Heart left ventricle (tissue), 13 donors: ENCODE measurements at regions not wholly inside any gene's neighbourhood (a gene's known extent, or its start where the extent isn't known, plus 50 kb on each side); places are given as distances from the start of the nearest gene placed in this dataset.

ENCODE experiments used
- CTCF ChIP-seq, 12 donors: fragments of 200-600 bp; sonication (generic) in 4 of 12; IDR thresholded peaks; one replicate each; pipeline versions ENCODE4 v1.5.0 to v1.8.0; 2018 to 2022; ENCODE audit warnings: antibody characterized with exemption in 12 of 12, mild to moderate bottlenecking in 5 of 12
- POLR2A ChIP-seq, 2 donors: fragments of 450-650 bp; IDR thresholded peaks; one replicate each; pipeline ENCODE4 v1.6.1; 2017; ENCODE audit warnings: antibody characterized with exemption in 2 of 2, mild to moderate bottlenecking in 2 of 2, moderate library complexity in 2 of 2
- donor health status: ischemic (EF 13 %, LVEDD 7.1; RV severe dilation, severe dysfunction).
- donor health status: DM: no; HTN: yes; CAD: no.
- donor health status: DM: no; HTN: no; CAD: no.
- donor health status: ischemic (EF 25% LVEDD 6.9; RV normal size, moderate dysfunction).
- donor health status: ischemic (EF 25% LVEDD 5.7; RV mildly dilated, moderate dysfunction).
- donor health status: ischemic (EF 35%, LVEDD 5.7; RV mildly dilated, moderate dysfunction).
- donor health status: nonischemic (EF 11% LVEDD 7.7; RV severe dilation, severe dysfunction).
- donor health status: DM: yes; HTN: yes; CAD: no.
- donor health status: PGD.
- donor health status: ischemic (EF 29% LVEDD 5.4; RV normal size, mild dysfunction).
- donor health status: nonischemic (EF 23%, LVEDD 6.1; RV moderate dilation, normal function).

GRCh38 chr14:87615822-87616679 lies 376.9 kb downstream of the GALC start:
- peak; percentile 48 to 79 (median 66) for TF ChIP-seq CTCF (IDR thresholded peaks at IDR 0.05)
- TF ChIP-seq POLR2A (IDR thresholded peaks at IDR 0.05) = no peak
